Liver (tissue), 8 donors: ENCODE measurements at regions not wholly inside any gene's neighbourhood (a gene's known extent, or its start where the extent isn't known, plus 50 kb on each side); places are given as distances from the start of the nearest gene placed in this dataset.

Experiments used
- DNase-seq: peaks from one replicate; pipeline ENCODE4 v3.0.0-alpha.2; 2017; ENCODE audit warnings: low spot score
- H3K27ac ChIP-seq, 2 donors: one replicate each; pipeline ENCODE4 v1.7.0; 2013; ENCODE audit warnings: inconsistent platforms in 2 of 2, low read length in 2 of 2, control low read depth in 1 of 2, low read depth in 1 of 2, mild to moderate bottlenecking in 1 of 2
- H3K27me3 ChIP-seq, 4 donors: one replicate each; pipeline versions ENCODE4 v1.6.1 to v1.7.0; 2013; ENCODE audit warnings: low read length in 3 of 4, inconsistent platforms in 1 of 4, mild to moderate bottlenecking in 1 of 4, moderate library complexity in 1 of 4; ENCODE audit not compliant: control insufficient read depth in 4 of 4, insufficient read depth in 4 of 4
- H3K36me3 ChIP-seq, 4 donors: one replicate each; pipeline versions ENCODE4 v1.6.1 to v1.7.0; 2013; ENCODE audit warnings: low read length in 3 of 4, mild to moderate bottlenecking in 3 of 4, low read depth in 1 of 4, moderate library complexity in 1 of 4; ENCODE audit not compliant: control insufficient read depth in 4 of 4, insufficient read depth in 3 of 4
- H3K4me1 ChIP-seq, 4 donors: one replicate each; pipeline versions ENCODE4 v1.6.1 to v1.7.0; 2013; ENCODE audit warnings: low read length in 3 of 4, mild to moderate bottlenecking in 3 of 4, moderate library complexity in 1 of 4; ENCODE audit not compliant: control insufficient read depth in 4 of 4, insufficient read depth in 4 of 4
- H3K4me3 ChIP-seq, 3 donors: one replicate each; pipeline versions ENCODE4 v1.6.1 to v1.7.0; 2013; ENCODE audit warnings: low read length in 3 of 3, control low read depth in 1 of 3, low read depth in 1 of 3, mild to moderate bottlenecking in 1 of 3
- H3K9ac ChIP-seq, 2 donors: one replicate each; pipeline ENCODE4 v1.7.0; 2013; ENCODE audit warnings: low read length in 2 of 2, mild to moderate bottlenecking in 2 of 2, moderate library complexity in 2 of 2, control low read depth in 1 of 2, low read depth in 1 of 2
- H3K9me3 ChIP-seq, 4 donors: one replicate each; pipeline versions ENCODE4 v1.6.1 to v1.7.0; 2013; ENCODE audit warnings: low read length in 3 of 4; ENCODE audit not compliant: control insufficient read depth in 4 of 4
- ATF3 ChIP-seq: IDR thresholded peaks from 2 replicates; pipeline ENCODE4 v1.6.1; 2016; ENCODE audit warnings: antibody characterized with exemption
- CTCF ChIP-seq: fragments of 150-350 bp; IDR thresholded peaks from 2 replicates; pipeline ENCODE4 v1.5.1; 2017; ENCODE audit warnings: improper control_type of control experiment, low read depth, low read length; ENCODE audit not compliant: missing input control
- EGR1 ChIP-seq, 2 donors: IDR thresholded peaks; 2 replicates each; pipeline ENCODE4 v1.6.1; 2016 to 2018; ENCODE audit warnings: antibody characterized with exemption in 2 of 2, low read depth in 2 of 2
- FOXA1 ChIP-seq: IDR thresholded peaks from 2 replicates; pipeline ENCODE4 v1.6.1; 2016; ENCODE audit warnings: antibody characterized with exemption
- FOXA2 ChIP-seq: IDR thresholded peaks from 2 replicates; pipeline ENCODE4 v1.6.1; 2016; ENCODE audit warnings: antibody characterized with exemption
- GABPA ChIP-seq, 2 donors: IDR thresholded peaks in 1 of 2; conservative IDR thresholded peaks in 1 of 2; 2 replicates each; pipeline ENCODE4 v1.6.1; 2016; ENCODE audit warnings: antibody characterized with exemption in 2 of 2, mild to moderate bottlenecking in 1 of 2, moderate library complexity in 1 of 2
- HNF4A ChIP-seq, 2 donors: conservative IDR thresholded peaks; 2 replicates each; pipeline ENCODE4 v1.6.1; 2016; ENCODE audit warnings: antibody characterized with exemption in 2 of 2, mild to moderate bottlenecking in 2 of 2
- HNF4G ChIP-seq: IDR thresholded peaks from 2 replicates; pipeline ENCODE4 v1.6.1; 2016; ENCODE audit warnings: antibody characterized with exemption
- JUND ChIP-seq, 2 donors: IDR thresholded peaks; 2 replicates each; pipeline ENCODE4 v1.6.1; 2016; ENCODE audit warnings: antibody characterized with exemption in 2 of 2
- MAX ChIP-seq: IDR thresholded peaks from 2 replicates; pipeline ENCODE4 v1.6.1; 2016; ENCODE audit warnings: antibody characterized with exemption
- NR2F2 ChIP-seq: IDR thresholded peaks from 2 replicates; pipeline ENCODE4 v1.6.1; 2016; ENCODE audit warnings: antibody characterized with exemption
- REST ChIP-seq: IDR thresholded peaks from 2 replicates; pipeline ENCODE4 v1.6.1; 2016; ENCODE audit warnings: antibody characterized with exemption, mild to moderate bottlenecking
- RXRA ChIP-seq, 2 donors: IDR thresholded peaks; 2 replicates each; pipeline ENCODE4 v1.6.1; 2017 to 2018; ENCODE audit warnings: antibody characterized with exemption in 2 of 2, mild to moderate bottlenecking in 1 of 2
- SP1 ChIP-seq: IDR thresholded peaks from 2 replicates; pipeline ENCODE4 v1.6.1; 2018; ENCODE audit warnings: antibody characterized with exemption, mild to moderate bottlenecking
- YY1 ChIP-seq: IDR thresholded peaks from 2 replicates; pipeline ENCODE4 v1.6.1; 2016; ENCODE audit warnings: antibody characterized with exemption, mild to moderate bottlenecking
- ZBTB33 ChIP-seq: IDR thresholded peaks from 2 replicates; pipeline ENCODE4 v1.6.1; 2016; ENCODE audit warnings: antibody characterized with exemption
- WGBS: extraction: QIAGEN DNeasy Blood & Tissue Kit; methylation state at CpG from one replicate; pipeline ENCODE4 v1.1.7; 2013; 5-methylcytosine and 5-hydroxymethylcytosine counted together
- donor health status: healthy.
- donor health status: healthy.
- donor health status: healthy.
- donor health status: healthy.
- donor health status: healthy.

GRCh38 chr12:107525063-107525718 is 160.4 kb upstream of the PWP1 start:
- H3K36me3 ChIP-seq, result no peaks in the 10 kb centered on the region
- no peaks in the 10 kb centered on the region for H3K9me3 ChIP-seq
- H3K27me3 ChIP-seq, result no peaks in the 10 kb centered on the region
- WGBS, result 92% methylated on average over 8 of the region's 8 CpGs
- peaks cover 10 to 35% (median 32%) of the 10 kb centered on the region in 4 donors for H3K4me1 ChIP-seq
- no peak overlapping the region for H3K9ac ChIP-seq
- TF ChIP-seq FOXA1, result no peak
- no peak for TF ChIP-seq ZBTB33
- TF ChIP-seq CTCF, result no peak
- TF ChIP-seq EGR1 (IDR thresholded peaks at IDR 0.05; ENCODE audit: low read depth in 2 of 2), result no peak
- TF ChIP-seq JUND (IDR thresholded peaks at IDR 0.05), result no peak
- no peak for TF ChIP-seq SP1
- TF ChIP-seq FOXA2, result no peak
- TF ChIP-seq HNF4G, result no peak
- no peak for TF ChIP-seq RXRA (IDR thresholded peaks at IDR 0.05)
- no peak for TF ChIP-seq NR2F2
- no peak for TF ChIP-seq ATF3
- TF ChIP-seq YY1, result no peak
- no peak for DNase-seq
- H3K27ac ChIP-seq, result no peak overlapping the region
- H3K4me3 ChIP-seq, result no peak overlapping the region

- 46% methylated on average over 8 of the region's 8 CpGs for WGBS
- TF ChIP-seq JUND (IDR thresholded peaks at IDR 0.05), result no peak
- no peak for TF ChIP-seq MAX
- TF ChIP-seq NR2F2, result no peak
- TF ChIP-seq HNF4G, result no peak
- no peak for TF ChIP-seq YY1
- TF ChIP-seq RXRA (IDR thresholded peaks at IDR 0.05), result no peak
- no peak for TF ChIP-seq HNF4A (conservative IDR thresholded peaks at IDR 0.05)
- no peak for TF ChIP-seq GABPA (IDR thresholded peaks at IDR 0.05 in 1 of 2, conservative IDR thresholded peaks at IDR 0.05 in 1 of 2)
- TF ChIP-seq FOXA1, result no peak
- TF ChIP-seq REST, result no peak
- TF ChIP-seq ZBTB33, result no peak
- TF ChIP-seq ATF3, result no peak
- TF ChIP-seq SP1, result no peak
- Histone ChIP-seq H3K9ac (no peak overlapping the region), H3K4me1 (peaks cover 10 to 29% (median 26%) of the 10 kb centered on the region in 4 donors), H3K27ac (no peak overlapping the region), H3K36me3 (no peaks in the 10 kb centered on the region), H3K27me3 (no peaks in the 10 kb centered on the region), H3K4me3 (no peak overlapping the region), H3K9me3 (no peaks in the 10 kb centered on the region)
- DNase-seq, result no peak
These were observed 159.7 kb upstream of the PWP1 start for GRCh38 chr12:107525719-107526554.
